ENCODE measurements at regions not wholly inside any gene's neighbourhood (a gene's known extent, or its start where the extent isn't known, plus 50 kb on each side); places are given as distances from the start of the nearest gene placed in this dataset.

GRCh38 chr2:128769457-128770142, 450.9 kb upstream of the HS6ST1 start:
- Histone ChIP-seq H3K27ac (ENCODE audit: low read depth in 2 of 2, low read length in 1 of 2) (no peak overlapping the region), H3K79me2 (ENCODE audit: insufficient read depth) (no peaks in the 10 kb centered on the region), H3K4me3 (ENCODE audit: low read depth in 2 of 2, low read length in 1 of 2) (no peak overlapping the region), H3F3A (replicated peaks; ENCODE audit: insufficient read depth) (no peaks in the 10 kb centered on the region), H3K36me3 (replicated peaks in 1 of 2; ENCODE audit: control insufficient read depth in 1 of 2, insufficient read depth in 2 of 2, low read length in 1 of 2) (no peaks in the 10 kb centered on the region), H2AFZ (ENCODE audit: low read depth) (no peak overlapping the region), H3K9me2 (no peaks in the 10 kb centered on the region), H3K4me2 (no peak overlapping the region), H4K20me1 (ENCODE audit: insufficient read depth) (no peaks in the 10 kb centered on the region), H3K4me1 (ENCODE audit: control insufficient read depth in 1 of 2, insufficient read depth in 2 of 2, low read depth in 1 of 2, low read length in 1 of 2) (no peaks in the 10 kb centered on the region; a peak in 1 of 4 replicates), H3K27me3 (ENCODE audit: insufficient read depth) (no peaks in the 10 kb centered on the region), H3K9ac (no peak overlapping the region), H3K9me3 (no peaks in the 10 kb centered on the region)
- TF ChIP-seq NRF1 (IDR thresholded peaks at IDR 0.05; ENCODE audit: low read depth, low read length) (no peak), CTCF (IDR thresholded peaks at IDR 0.05) (no peak), EP300 (IDR thresholded peaks at IDR 0.05; ENCODE audit: borderline replicate concordance in 1 of 2, low read depth in 1 of 2, low read length in 1 of 2) (no peak), RCOR1 (IDR thresholded peaks at IDR 0.05; ENCODE audit: low read length) (no peak), ELF1 (IDR thresholded peaks at IDR 0.05) (no peak), FOXM1 (IDR thresholded peaks at IDR 0.05; ENCODE audit: low read depth) (no peak), FOXJ3 (CRISPR knock-in tag; IDR thresholded peaks at IDR 0.05) (no peak), GABPA (IDR thresholded peaks at IDR 0.05; ENCODE audit: low read depth) (no peak), SIN3A (IDR thresholded peaks at IDR 0.05; ENCODE audit: borderline replicate concordance, low read depth, low read length) (no peak), MAX (IDR thresholded peaks at IDR 0.05; ENCODE audit: low read depth) (no peak), PBX3 (IDR thresholded peaks at IDR 0.05) (no peak), IRF3 (IDR thresholded peaks at IDR 0.05; ENCODE audit: low read depth, low read length) (no peak), MXI1 (IDR thresholded peaks at IDR 0.05; ENCODE audit: low read depth, low read length) (no peak), POLR2AphosphoS5 (IDR thresholded peaks at IDR 0.05; ENCODE audit: low read depth, low read length) (no peak), YY1 (IDR thresholded peaks at IDR 0.05; ENCODE audit: low read depth) (no peak), RFX5 (IDR thresholded peaks at IDR 0.05; ENCODE audit: low read length) (no peak)
- POLR2A ChIA-PET = no interaction called here
- DNase-seq = no peak
- 46% methylated on average over 7 of the region's 7 CpGs for WGBS (ENCODE audit: low lambda C conversion rate)
- CTCF ChIA-PET = interaction anchor here (1.2 to 4.0 kb wide), 2 partner anchors 10 to 15 kb away, joined by 3 to 20 read pairs; no protein-coding TSS in a partner anchor

All from SK-N-SH (cell line).